WTC11 (cell line): ENCODE measurements at regions not wholly inside any gene's neighbourhood (a gene's known extent, or its start where the extent isn't known, plus 50 kb on each side); places are given as distances from the start of the nearest gene placed in this dataset.

Experiments used
- ATAC-seq: fragments of 200-7000 bp; cut with Tn5 transposase; 2 replicates; pipeline ENCODE4 v1.10.0; 2021; ENCODE audit warnings: mild to moderate bottlenecking, moderate library complexity
- CTCF ChIA-PET: fragments of 300-600 bp; sonication (Branson Sonifier 250); formaldehyde crosslinking; loops from one replicate; lab custom pipeline; 2021; ENCODE audit warnings: antibody characterized with exemption; lab: Charles Lee
- POLR2A ChIA-PET: fragments of 350-600 bp; sonication (Branson Sonifier 250); formaldehyde crosslinking; loops from one replicate; lab custom pipeline; 2021; ENCODE audit warnings: antibody characterized with exemption; lab: Charles Lee
- DNase-seq: peaks from one replicate; pipeline ENCODE4 v3.0.0; 2021; ENCODE audit warnings: low spot score
- H3K27ac Mint-ChIP-seq: 2 replicates; pipeline ENCODE4 v1.8.0; 2021; ENCODE audit warnings: mixed read lengths
- H3K27me3 Mint-ChIP-seq: 2 replicates; pipeline ENCODE4 v1.8.0; 2021; ENCODE audit warnings: low read depth, mild to moderate bottlenecking, moderate library complexity, mixed read lengths
- H3K36me3 Mint-ChIP-seq: 2 replicates; pipeline ENCODE4 v1.8.0; 2021; ENCODE audit warnings: mixed read lengths
- H3K4me1 Mint-ChIP-seq: 2 replicates; pipeline ENCODE4 v1.8.0; 2022; ENCODE audit warnings: mixed read lengths
- H3K4me3 Mint-ChIP-seq: 2 replicates; pipeline ENCODE4 v1.8.0; 2021; ENCODE audit warnings: mild to moderate bottlenecking, moderate library complexity, mixed read lengths
- H3K9me3 Mint-ChIP-seq: 2 replicates; pipeline ENCODE4 v1.8.0; 2021; ENCODE audit warnings: mixed read lengths
- CBFB ChIP-seq: sonication (generic); formaldehyde crosslinking; IDR thresholded peaks from 2 replicates; pipeline ENCODE4 v1.8.1; 2022; ENCODE audit warnings: mild to moderate bottlenecking, low read depth, missing genetic modification reagents
- CREB1 ChIP-seq: sonication (generic); formaldehyde crosslinking; IDR thresholded peaks from 2 replicates; pipeline ENCODE4 v1.8.0; 2023; ENCODE audit warnings: mild to moderate bottlenecking, missing genetic modification reagents
- EMX1 ChIP-seq: fragments of 250-450 bp; sonication (Bioruptor Pico); IDR thresholded peaks from 2 replicates; pipeline ENCODE4 v1.8.0; 2021; ENCODE audit warnings: mild to moderate bottlenecking
- FOXJ3 ChIP-seq: sonication (generic); formaldehyde crosslinking; IDR thresholded peaks from 2 replicates; pipeline ENCODE4 v1.9.0; 2021; ENCODE audit warnings: missing genetic modification reagents, mild to moderate bottlenecking, borderline replicate concordance
- FOXK1 ChIP-seq: sonication (generic); formaldehyde crosslinking; IDR thresholded peaks from 2 replicates; pipeline ENCODE4 v1.8.0; 2022; ENCODE audit warnings: mild to moderate bottlenecking, moderate library complexity, missing genetic modification reagents
- GABPB1 ChIP-seq: sonication (generic); formaldehyde crosslinking; IDR thresholded peaks from 2 replicates; pipeline ENCODE4 v1.8.1; 2023; ENCODE audit warnings: mild to moderate bottlenecking, missing genetic modification reagents
- HMGA2 ChIP-seq: fragments of 250-450 bp; sonication (Bioruptor Pico); IDR thresholded peaks from 2 replicates; pipeline ENCODE4 v1.4.0; 2021; ENCODE audit warnings: mild to moderate bottlenecking, moderate library complexity
- IRF2 ChIP-seq: sonication (generic); formaldehyde crosslinking; IDR thresholded peaks from 2 replicates; pipeline ENCODE4 v1.8.0; 2022; ENCODE audit warnings: low read depth, missing genetic modification reagents, borderline replicate concordance
- JUN ChIP-seq: sonication (generic); formaldehyde crosslinking; IDR thresholded peaks from 2 replicates; pipeline ENCODE4 v1.8.0; 2023; ENCODE audit warnings: mild to moderate bottlenecking, missing genetic modification reagents
- MXD4 ChIP-seq: fragments of 250-450 bp; sonication (Bioruptor Pico); IDR thresholded peaks from 2 replicates; pipeline ENCODE4 v1.8.0; 2021; ENCODE audit warnings: mild to moderate bottlenecking, moderate library complexity, borderline replicate concordance
- NFYB ChIP-seq: sonication (generic); formaldehyde crosslinking; conservative IDR thresholded peaks from 2 replicates; pipeline ENCODE4 v1.8.0; 2022; ENCODE audit warnings: low read depth, missing genetic modification reagents
- NR2C2 ChIP-seq: sonication (generic); formaldehyde crosslinking; IDR thresholded peaks from 2 replicates; pipeline ENCODE4 v1.8.0; 2022; ENCODE audit warnings: mild to moderate bottlenecking, missing genetic modification reagents
- OVOL2 ChIP-seq: fragments of 250-450 bp; sonication (Bioruptor Pico); IDR thresholded peaks from 2 replicates; pipeline ENCODE4 v1.9.0; 2021; ENCODE audit warnings: mild to moderate bottlenecking, borderline replicate concordance
- PRRX2 ChIP-seq: fragments of 250-450 bp; sonication (Bioruptor Pico); IDR thresholded peaks from 2 replicates; pipeline ENCODE4 v1.8.0; 2021; ENCODE audit warnings: mild to moderate bottlenecking
- RELA ChIP-seq: sonication (generic); formaldehyde crosslinking; IDR thresholded peaks from 2 replicates; pipeline ENCODE4 v1.8.1; 2022; ENCODE audit warnings: missing genetic modification reagents, mild to moderate bottlenecking, borderline replicate concordance
- RORB ChIP-seq: fragments of 250-450 bp; sonication (Bioruptor Pico); IDR thresholded peaks from 2 replicates; pipeline ENCODE4 v1.9.0; 2021; ENCODE audit warnings: mild to moderate bottlenecking
- SMAD3 ChIP-seq: sonication (generic); formaldehyde crosslinking; IDR thresholded peaks from 2 replicates; pipeline ENCODE4 v1.8.0; 2022; ENCODE audit warnings: missing genetic modification reagents, mild to moderate bottlenecking, borderline replicate concordance
- SOX15 ChIP-seq: fragments of 250-450 bp; sonication (Bioruptor Pico); IDR thresholded peaks from 2 replicates; pipeline ENCODE4 v1.9.0; 2021; ENCODE audit warnings: mild to moderate bottlenecking
- SP1 ChIP-seq: sonication (generic); formaldehyde crosslinking; conservative IDR thresholded peaks from 2 replicates; pipeline ENCODE4 v1.8.1; 2022; ENCODE audit warnings: missing genetic modification reagents
- TCF7 ChIP-seq: sonication (generic); formaldehyde crosslinking; IDR thresholded peaks from 2 replicates; pipeline ENCODE4 v1.8.0; 2022; ENCODE audit warnings: mild to moderate bottlenecking, low read depth, missing genetic modification reagents, moderate library complexity
- ZNF263 ChIP-seq: sonication (generic); formaldehyde crosslinking; IDR thresholded peaks from 2 replicates; pipeline ENCODE4 v1.8.1; 2022; ENCODE audit warnings: low read depth, mild to moderate bottlenecking, moderate library complexity, missing genetic modification reagents
- ZNF396 ChIP-seq: fragments of 250-450 bp; sonication (Bioruptor Pico); IDR thresholded peaks from 2 replicates; pipeline ENCODE4 v1.8.0; 2021; ENCODE audit warnings: mild to moderate bottlenecking, moderate library complexity, borderline replicate concordance
- TF ChIP-seq, protein P1 (sequence below): fragments of 200-600 bp; IDR thresholded peaks from 2 replicates; pipeline ENCODE4 v1.8.0; 2022; ENCODE audit warnings: antibody characterized with exemption
- TF ChIP-seq, protein P2 (sequence below): sonication (generic); formaldehyde crosslinking; IDR thresholded peaks from 2 replicates; pipeline ENCODE4 v1.8.1; 2022; ENCODE audit warnings: mild to moderate bottlenecking, moderate library complexity, missing genetic modification reagents
- TF ChIP-seq, protein P3 (sequence below): sonication (generic); formaldehyde crosslinking; IDR thresholded peaks from 2 replicates; pipeline ENCODE4 v1.8.1; 2023; ENCODE audit warnings: mild to moderate bottlenecking, missing genetic modification reagents, moderate library complexity
- TF ChIP-seq, protein P4 (sequence below): sonication (generic); formaldehyde crosslinking; IDR thresholded peaks from 2 replicates; pipeline ENCODE4 v1.8.1; 2022; ENCODE audit warnings: mild to moderate bottlenecking, missing genetic modification reagents, moderate library complexity, borderline replicate concordance
- TF ChIP-seq, protein P5 (sequence below): sonication (generic); formaldehyde crosslinking; IDR thresholded peaks from 2 replicates; pipeline ENCODE4 v1.8.0; 2023; ENCODE audit warnings: missing genetic modification reagents
- TF ChIP-seq, protein P6 (sequence below): sonication (generic); formaldehyde crosslinking; IDR thresholded peaks from 2 replicates; pipeline ENCODE4 v1.8.0; 2022; ENCODE audit warnings: mild to moderate bottlenecking, missing genetic modification reagents

DNA sequence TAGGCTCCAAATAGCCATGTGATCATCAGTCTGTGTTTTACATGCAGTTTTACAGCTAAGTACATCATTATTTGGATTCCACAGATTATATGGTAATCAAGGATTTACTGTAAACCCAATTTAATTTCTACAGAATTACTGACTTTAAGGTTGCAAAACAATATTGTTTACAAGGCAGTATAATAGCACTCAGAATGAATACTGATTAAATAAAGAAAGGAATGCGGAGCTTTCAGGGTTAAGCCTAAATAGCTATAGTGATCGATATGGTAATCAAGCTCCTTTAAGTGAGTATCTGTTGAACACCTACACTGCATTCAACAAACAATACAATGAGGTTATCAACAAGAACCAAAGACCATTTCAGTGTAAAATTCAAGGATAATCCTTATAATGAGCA, 64.3 kb downstream of the DMAC1 start (continued):
- TF ChIP-seq NFYB (no peak), SOX15 (CRISPR knock-in tag) (no peak), CBFB (CRISPR knock-in tag) (no peak), FOXJ3 (no peak)

DNA sequence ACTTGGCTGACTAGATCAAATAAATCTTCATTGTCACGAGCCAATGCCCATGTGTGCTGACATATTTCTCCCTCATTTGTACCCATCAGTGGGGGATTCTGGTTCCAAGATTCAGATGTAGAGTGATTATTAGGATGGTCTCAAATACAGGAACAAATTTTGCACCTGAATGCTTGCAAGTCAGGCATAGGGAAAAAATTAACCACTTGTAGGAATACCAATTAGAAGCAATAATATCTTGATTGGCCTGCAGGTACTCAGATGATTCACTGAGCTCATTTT, 69.5 kb downstream of the DMAC1 start:
- H3K4me3 Mint-ChIP-seq = no peak overlapping the region
- ATAC-seq (no peak), DNase-seq (no peak)
- TF ChIP-seq RORB (CRISPR knock-in tag) = no peak
- TF ChIP-seq SP1 (CRISPR knock-in tag) = no peak
- TF ChIP-seq IRF2 (CRISPR knock-in tag) = no peak
- TF ChIP-seq CREB1 (CRISPR knock-in tag) = no peak
- TF ChIP-seq, protein P1, sequence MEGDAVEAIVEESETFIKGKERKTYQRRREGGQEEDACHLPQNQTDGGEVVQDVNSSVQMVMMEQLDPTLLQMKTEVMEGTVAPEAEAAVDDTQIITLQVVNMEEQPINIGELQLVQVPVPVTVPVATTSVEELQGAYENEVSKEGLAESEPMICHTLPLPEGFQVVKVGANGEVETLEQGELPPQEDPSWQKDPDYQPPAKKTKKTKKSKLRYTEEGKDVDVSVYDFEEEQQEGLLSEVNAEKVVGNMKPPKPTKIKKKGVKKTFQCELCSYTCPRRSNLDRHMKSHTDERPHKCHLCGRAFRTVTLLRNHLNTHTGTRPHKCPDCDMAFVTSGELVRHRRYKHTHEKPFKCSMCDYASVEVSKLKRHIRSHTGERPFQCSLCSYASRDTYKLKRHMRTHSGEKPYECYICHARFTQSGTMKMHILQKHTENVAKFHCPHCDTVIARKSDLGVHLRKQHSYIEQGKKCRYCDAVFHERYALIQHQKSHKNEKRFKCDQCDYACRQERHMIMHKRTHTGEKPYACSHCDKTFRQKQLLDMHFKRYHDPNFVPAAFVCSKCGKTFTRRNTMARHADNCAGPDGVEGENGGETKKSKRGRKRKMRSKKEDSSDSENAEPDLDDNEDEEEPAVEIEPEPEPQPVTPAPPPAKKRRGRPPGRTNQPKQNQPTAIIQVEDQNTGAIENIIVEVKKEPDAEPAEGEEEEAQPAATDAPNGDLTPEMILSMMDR = no peak
- no peak for TF ChIP-seq SOX15 (CRISPR knock-in tag)
- TF ChIP-seq OVOL2 (CRISPR knock-in tag) = no peak
- no peak for TF ChIP-seq SMAD3 (CRISPR knock-in tag)
- TF ChIP-seq ZNF263 = no peak
- TF ChIP-seq, protein P2, sequence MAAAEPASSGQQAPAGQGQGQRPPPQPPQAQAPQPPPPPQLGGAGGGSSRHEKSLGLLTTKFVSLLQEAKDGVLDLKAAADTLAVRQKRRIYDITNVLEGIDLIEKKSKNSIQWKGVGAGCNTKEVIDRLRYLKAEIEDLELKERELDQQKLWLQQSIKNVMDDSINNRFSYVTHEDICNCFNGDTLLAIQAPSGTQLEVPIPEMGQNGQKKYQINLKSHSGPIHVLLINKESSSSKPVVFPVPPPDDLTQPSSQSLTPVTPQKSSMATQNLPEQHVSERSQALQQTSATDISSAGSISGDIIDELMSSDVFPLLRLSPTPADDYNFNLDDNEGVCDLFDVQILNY (CRISPR knock-in tag) = no peak
- no peak overlapping the region for H3K27ac Mint-ChIP-seq
- POLR2A ChIA-PET = no interaction called here
- CTCF ChIA-PET = no interaction called here
- H3K9me3 Mint-ChIP-seq = peaks cover 2% of the 10 kb centered on the region; the same call in 1 of the 2 replicates
- H3K4me1 Mint-ChIP-seq = peaks cover 8% of the 10 kb centered on the region
- H3K27me3 Mint-ChIP-seq = no peaks in the 10 kb centered on the region
- no peaks in the 10 kb centered on the region for H3K36me3 Mint-ChIP-seq

DNA sequence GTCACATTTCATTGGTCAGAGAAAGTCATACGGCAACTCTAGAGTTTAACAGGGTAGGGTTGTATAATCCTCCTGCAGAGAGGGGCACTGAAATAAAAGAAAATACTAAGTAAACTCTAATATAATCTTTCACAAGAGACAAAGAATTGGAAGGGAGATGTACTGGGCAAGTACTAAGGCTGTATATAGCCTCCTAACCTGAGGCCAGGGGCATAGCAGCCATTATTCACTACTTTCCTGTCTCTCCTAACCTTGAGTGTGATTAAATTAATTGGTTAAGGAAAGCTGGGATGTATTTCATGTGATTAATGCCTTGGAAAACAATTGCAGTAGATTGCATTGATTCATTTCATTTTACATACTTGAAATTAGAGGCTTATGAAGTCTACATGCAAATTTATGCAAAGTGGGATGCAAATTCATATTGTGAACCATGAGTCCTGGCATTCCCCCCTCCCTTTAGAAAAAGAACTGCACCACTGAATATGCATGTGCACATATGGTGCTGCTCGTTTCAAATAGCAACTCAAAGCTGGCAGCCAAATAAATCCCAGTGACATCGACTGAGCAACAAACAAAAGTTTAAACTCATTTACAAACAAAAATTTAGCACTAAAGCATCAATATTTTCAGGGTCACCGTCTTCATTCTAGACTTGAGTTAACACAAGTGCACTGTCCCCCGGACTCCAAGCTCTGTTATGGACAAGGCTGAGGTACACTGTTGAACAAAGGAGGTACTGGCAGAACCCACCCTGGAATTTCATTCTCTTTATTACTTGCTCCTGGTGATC, 70.0 kb downstream of the DMAC1 start:
- no peak overlapping the region for H3K27ac Mint-ChIP-seq
- ChIA-PET POLR2A (no interaction called here), CTCF (no interaction called here)
- no peak for DNase-seq
- TF ChIP-seq, protein P3, sequence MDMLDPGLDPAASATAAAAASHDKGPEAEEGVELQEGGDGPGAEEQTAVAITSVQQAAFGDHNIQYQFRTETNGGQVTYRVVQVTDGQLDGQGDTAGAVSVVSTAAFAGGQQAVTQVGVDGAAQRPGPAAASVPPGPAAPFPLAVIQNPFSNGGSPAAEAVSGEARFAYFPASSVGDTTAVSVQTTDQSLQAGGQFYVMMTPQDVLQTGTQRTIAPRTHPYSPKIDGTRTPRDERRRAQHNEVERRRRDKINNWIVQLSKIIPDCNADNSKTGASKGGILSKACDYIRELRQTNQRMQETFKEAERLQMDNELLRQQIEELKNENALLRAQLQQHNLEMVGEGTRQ = no peak
- TF ChIP-seq JUN (CRISPR knock-in tag) (no peak), FOXK1 (CRISPR knock-in tag) (no peak), SMAD3 (CRISPR knock-in tag) (no peak), PRRX2 (no peak), TCF7 (CRISPR knock-in tag) (no peak), RELA (CRISPR knock-in tag) (no peak), ZNF396 (CRISPR knock-in tag) (no peak), HMGA2 (no peak), EMX1 (CRISPR knock-in tag) (no peak), MXD4 (no peak), CREB1 (CRISPR knock-in tag) (no peak), GABPB1 (CRISPR knock-in tag) (no peak), NR2C2 (CRISPR knock-in tag) (no peak)
- TF ChIP-seq, protein P4, sequence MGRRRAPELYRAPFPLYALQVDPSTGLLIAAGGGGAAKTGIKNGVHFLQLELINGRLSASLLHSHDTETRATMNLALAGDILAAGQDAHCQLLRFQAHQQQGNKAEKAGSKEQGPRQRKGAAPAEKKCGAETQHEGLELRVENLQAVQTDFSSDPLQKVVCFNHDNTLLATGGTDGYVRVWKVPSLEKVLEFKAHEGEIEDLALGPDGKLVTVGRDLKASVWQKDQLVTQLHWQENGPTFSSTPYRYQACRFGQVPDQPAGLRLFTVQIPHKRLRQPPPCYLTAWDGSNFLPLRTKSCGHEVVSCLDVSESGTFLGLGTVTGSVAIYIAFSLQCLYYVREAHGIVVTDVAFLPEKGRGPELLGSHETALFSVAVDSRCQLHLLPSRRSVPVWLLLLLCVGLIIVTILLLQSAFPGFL (CRISPR knock-in tag) = no peak
- TF ChIP-seq, protein P5, sequence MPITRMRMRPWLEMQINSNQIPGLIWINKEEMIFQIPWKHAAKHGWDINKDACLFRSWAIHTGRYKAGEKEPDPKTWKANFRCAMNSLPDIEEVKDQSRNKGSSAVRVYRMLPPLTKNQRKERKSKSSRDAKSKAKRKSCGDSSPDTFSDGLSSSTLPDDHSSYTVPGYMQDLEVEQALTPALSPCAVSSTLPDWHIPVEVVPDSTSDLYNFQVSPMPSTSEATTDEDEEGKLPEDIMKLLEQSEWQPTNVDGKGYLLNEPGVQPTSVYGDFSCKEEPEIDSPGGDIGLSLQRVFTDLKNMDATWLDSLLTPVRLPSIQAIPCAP = no peak
- TF ChIP-seq, protein P6, sequence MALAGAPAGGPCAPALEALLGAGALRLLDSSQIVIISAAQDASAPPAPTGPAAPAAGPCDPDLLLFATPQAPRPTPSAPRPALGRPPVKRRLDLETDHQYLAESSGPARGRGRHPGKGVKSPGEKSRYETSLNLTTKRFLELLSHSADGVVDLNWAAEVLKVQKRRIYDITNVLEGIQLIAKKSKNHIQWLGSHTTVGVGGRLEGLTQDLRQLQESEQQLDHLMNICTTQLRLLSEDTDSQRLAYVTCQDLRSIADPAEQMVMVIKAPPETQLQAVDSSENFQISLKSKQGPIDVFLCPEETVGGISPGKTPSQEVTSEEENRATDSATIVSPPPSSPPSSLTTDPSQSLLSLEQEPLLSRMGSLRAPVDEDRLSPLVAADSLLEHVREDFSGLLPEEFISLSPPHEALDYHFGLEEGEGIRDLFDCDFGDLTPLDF = no peak
- TF ChIP-seq, all 79 proteins: peak for 0
- Mint-ChIP-seq H3K9me3 (peaks cover 4% of the 10 kb centered on the region; the same call in 1 of the 2 replicates), H3K4me1 (peaks cover 8% of the 10 kb centered on the region), H3K27me3 (no peaks in the 10 kb centered on the region), H3K36me3 (no peaks in the 10 kb centered on the region), H3K4me3 (no peak overlapping the region)
- ATAC-seq = no peak
